GM19238 (cell line): ENCODE measurements at regions not wholly inside any gene's neighbourhood (a gene's known extent, or its start where the extent isn't known, plus 50 kb on each side); places are given as distances from the start of the nearest gene placed in this dataset.

Experiments
- DNase-seq: peaks from one replicate; pipeline ENCODE4 v3.0.0; 2011; ENCODE audit warnings: low spot score; ENCODE audit not compliant: insufficient read length

GRCh38 chr21:40985370-40985769 lies 138.4 kb upstream of the DSCAM start:
- DNase-seq, result no peak

GRCh38 chr21:40990366-40990765 lies 143.4 kb upstream of the DSCAM start:
- DNase-seq, result no peak

DNA sequence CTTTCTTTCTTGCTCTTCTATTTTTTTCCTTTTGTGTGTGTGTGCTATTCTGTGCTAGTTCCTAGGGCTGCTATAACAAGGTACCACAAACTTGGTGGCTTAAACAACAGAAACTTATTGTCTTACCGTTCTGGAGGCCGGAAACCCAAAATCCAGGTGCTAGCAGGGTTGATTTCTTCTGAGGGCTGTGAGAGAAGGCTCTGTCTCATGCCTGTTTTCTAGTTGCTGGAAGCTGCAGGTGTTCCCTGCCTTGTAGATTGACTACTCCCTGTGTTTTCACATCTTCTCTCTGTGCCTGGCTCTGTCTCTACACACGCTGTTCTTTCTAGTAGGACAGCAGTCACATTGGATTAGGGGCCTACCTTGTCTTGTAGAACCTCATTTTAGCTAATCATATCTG lies 150.9 kb upstream of the DSCAM start:
- no peak for DNase-seq

- DNase-seq, result no peak
These were observed 153.9 kb upstream of the DSCAM start for GRCh38 chr21:41000838-41001237.

- DNase-seq, result no peak
These were observed 159.7 kb upstream of the DSCAM start for GRCh38 chr21:41006636-41007035.

GRCh38 chr21:41008351-41008750 lies 159.6 kb upstream of the BACE2 start:
- DNase-seq, result no peak

DNA sequence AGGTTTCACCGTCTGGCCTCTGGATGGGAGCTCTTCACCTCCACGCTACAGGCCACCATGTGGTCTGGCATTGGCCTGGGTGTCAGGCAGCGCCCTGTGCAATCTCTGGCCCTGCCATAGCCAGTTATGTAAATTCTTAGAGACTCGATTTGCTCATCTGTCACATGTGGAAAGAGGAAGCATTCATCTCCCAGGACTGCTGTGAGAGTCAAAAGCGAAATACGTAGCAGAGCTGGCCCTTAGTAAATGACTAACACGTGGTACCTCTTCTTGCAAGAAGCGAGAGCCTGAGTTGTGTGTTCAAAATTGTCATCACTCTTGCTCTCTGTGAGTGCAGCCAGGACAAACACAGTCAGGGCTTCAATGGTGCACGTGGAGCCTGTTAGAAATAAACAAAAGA lies 159.0 kb upstream of the BACE2 start:
- DNase-seq, result no peak

GRCh38 chr21:41009398-41010100 lies 158.4 kb upstream of the BACE2 start:
- no peak for DNase-seq

- DNase-seq, result no peak
These were observed 157.9 kb upstream of the BACE2 start for GRCh38 chr21:41010101-41010435.

- DNase-seq, result no peak
These were observed 156.7 kb upstream of the BACE2 start for GRCh38 chr21:41011098-41011731.

- DNase-seq, result no peak
These were observed 156.0 kb upstream of the BACE2 start for GRCh38 chr21:41011951-41012366.

- DNase-seq, result no peak
These were observed 155.5 kb upstream of the BACE2 start for GRCh38 chr21:41012425-41012824.

- no peak for DNase-seq
These were observed 151.5 kb upstream of the BACE2 start for GRCh38 chr21:41016472-41016871.

GRCh38 chr21:41018431-41018830 lies 149.5 kb upstream of the BACE2 start:
- DNase-seq, result no peak

DNA sequence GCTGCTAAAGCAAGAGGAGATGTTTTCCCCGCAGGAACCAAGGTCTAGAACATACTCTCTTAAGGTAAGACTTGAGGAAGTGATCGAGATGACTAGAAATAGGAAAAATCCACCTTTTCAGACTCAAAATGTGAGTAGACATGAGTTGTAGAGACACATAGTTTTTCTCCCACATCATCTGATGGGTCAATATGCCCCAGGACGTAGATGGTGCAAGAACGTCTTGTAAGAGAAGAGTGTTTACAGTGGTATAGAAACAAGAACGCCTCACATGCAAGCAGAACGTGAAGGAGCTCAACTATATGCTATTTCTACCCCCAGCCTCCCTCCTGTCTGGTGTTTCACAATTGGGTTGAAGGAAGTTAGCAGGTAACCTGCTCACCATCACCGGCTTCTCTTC lies 144.0 kb upstream of the BACE2 start:
- DNase-seq, result no peak

- no peak for DNase-seq
These were observed 143.6 kb upstream of the BACE2 start for GRCh38 chr21:41024341-41024740.

DNA sequence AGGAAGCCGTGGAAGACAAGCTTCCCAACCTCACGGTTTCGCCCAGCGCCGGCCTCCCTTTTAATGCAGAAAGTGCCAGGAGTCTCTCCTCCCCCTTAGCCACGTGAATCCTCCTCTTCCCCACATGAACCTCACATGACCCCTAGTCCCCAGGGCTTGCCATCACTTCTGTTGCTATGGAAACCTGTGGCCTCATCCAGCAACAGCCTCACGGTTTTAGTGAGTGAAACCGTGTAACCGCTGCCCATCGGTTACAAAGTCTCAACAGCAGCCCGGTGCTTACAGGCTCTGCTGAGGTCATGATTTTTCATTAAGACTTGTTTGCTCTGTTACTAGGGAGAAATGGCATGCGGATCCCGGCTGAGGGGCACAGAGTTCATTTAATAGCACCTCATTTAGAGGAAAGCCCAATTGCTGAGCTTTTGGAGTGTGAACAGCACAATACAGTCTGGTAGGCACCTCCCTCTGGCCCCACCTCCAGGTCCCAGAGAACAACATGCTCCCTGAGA lies 143.2 kb upstream of the BACE2 start:
- no peak for DNase-seq

DNA sequence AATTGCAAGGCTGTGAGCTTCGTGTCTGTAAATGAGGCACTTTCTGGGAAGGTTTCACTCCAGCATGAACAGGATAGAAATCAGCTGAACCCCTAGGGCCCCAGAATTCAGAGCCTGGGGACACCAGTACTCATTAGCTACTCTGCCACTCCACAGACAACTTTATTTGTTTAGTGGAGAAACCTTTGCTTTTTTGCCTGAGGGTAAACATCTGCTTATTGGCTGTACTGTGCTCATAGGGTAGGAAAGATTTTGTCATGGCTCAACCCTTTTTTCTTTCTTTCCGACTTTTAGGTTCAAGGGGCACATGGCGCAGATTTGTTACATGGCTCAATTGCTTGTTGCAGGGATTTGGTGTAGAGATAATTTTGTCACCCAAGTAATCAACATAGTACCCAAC lies 138.4 kb upstream of the BACE2 start:
- DNase-seq, result no peak

DNA sequence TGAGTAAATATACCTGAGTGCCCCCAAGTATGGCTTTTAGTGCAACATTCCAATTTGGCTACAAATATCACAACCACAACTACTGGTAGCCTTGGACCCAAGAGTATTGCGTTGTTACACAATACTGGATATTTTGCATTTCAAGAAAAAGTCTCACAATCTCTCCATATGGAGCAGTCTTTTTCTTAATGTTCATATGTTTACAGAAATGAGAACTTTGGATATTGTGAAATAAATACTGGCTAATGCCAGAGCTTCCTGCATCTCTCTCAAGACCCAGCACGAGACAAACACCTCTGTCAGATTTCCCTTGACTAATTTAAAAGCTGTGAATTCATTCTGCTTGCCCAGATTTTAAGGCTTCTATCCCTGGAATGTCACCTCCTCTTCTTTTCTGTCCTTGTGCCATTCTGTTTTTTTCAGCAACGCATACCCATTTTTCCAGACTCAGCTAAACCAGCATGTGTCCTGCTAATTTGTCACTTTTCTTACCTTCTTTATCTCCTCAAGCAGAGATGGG lies 136.2 kb upstream of the BACE2 start:
- DNase-seq, result no peak

DNA sequence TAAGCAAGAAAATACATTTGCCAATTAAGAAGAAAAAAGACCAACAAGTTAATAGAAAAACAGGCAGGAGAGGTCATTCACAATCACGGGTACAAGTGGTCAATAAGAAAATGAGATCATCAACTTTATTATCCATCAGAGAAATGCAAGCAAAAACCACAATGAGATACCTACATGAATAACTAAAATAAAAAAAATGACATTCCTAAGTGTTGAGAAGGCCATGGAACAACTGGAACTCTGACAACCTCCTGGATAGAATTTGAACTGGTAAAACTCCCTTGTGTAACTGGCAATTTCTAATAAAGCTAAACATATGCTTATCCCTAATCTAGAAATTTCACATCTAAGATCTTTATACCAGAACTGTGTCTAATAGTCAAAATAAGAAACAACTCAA lies 135.4 kb upstream of the BACE2 start:
- no peak for DNase-seq

- no peak for DNase-seq
These were observed 130.7 kb upstream of the BACE2 start for GRCh38 chr21:41037212-41037611.

DNA sequence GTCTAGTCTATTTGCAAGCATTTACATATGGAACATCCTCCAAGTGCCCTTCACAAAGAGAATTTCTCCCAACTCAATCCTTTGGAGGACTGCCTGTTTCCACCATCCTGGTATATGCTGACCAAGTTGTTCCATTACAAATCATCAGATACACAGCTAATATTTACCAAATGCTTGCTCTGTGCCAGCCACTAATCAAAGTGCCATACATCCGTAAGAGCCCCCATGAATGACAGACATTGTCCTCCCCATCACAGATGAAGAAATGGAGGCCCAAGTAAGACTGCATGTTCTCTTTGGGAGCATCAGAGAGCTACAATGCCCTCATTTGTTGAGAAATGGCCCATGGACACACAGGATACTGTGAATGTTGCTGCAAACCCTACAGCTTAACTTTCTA lies 130.0 kb upstream of the BACE2 start:
- DNase-seq, result no peak

GRCh38 chr21:41043014-41043413 lies 124.9 kb upstream of the BACE2 start:
- no peak for DNase-seq
